ENCODE measurements at regions not wholly inside any gene's neighbourhood (a gene's known extent, or its start where the extent isn't known, plus 50 kb on each side); places are given as distances from the start of the nearest gene placed in this dataset.

- no peak for TF ChIP-seq CTCF (IDR thresholded peaks at IDR 0.05)
- TF ChIP-seq ZFX (IDR thresholded peaks at IDR 0.05; ENCODE audit: borderline replicate concordance), result no peak
Measured at GRCh38 chr10:78313636-78314035, 280.0 kb downstream of the RPS24 start.

All from 22Rv1 (cell line).